ENCODE measurements at regions not wholly inside any gene's neighbourhood (a gene's known extent, or its start where the extent isn't known, plus 50 kb on each side); places are given as distances from the start of the nearest gene placed in this dataset.

- intact Hi-C loops (cut with micrococcal nuclease; ENCODE audit: unreplicated experiment), result no loop called here
- H3K27me3 ChIP-seq (replicated peaks; ENCODE audit: insufficient read depth, low read depth, low read length, poor library complexity), result no peaks in the 10 kb centered on the region
- H3K9me3 ChIP-seq (ENCODE audit: low read depth, low read length, poor library complexity, severe bottlenecking), result no peaks in the 10 kb centered on the region
- no TSS peak for BruUV-seq (replicated peaks)
- TF ChIP-seq, protein P1, sequence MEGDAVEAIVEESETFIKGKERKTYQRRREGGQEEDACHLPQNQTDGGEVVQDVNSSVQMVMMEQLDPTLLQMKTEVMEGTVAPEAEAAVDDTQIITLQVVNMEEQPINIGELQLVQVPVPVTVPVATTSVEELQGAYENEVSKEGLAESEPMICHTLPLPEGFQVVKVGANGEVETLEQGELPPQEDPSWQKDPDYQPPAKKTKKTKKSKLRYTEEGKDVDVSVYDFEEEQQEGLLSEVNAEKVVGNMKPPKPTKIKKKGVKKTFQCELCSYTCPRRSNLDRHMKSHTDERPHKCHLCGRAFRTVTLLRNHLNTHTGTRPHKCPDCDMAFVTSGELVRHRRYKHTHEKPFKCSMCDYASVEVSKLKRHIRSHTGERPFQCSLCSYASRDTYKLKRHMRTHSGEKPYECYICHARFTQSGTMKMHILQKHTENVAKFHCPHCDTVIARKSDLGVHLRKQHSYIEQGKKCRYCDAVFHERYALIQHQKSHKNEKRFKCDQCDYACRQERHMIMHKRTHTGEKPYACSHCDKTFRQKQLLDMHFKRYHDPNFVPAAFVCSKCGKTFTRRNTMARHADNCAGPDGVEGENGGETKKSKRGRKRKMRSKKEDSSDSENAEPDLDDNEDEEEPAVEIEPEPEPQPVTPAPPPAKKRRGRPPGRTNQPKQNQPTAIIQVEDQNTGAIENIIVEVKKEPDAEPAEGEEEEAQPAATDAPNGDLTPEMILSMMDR (conservative IDR thresholded peaks at IDR 0.05; ENCODE audit: low read depth, low read length), result no peak
- TF ChIP-seq EZH2 (IDR thresholded peaks at IDR 0.05; ENCODE audit: borderline replicate concordance, low read depth, low read length, poor library complexity, severe bottlenecking), result no peak
- no peaks in the 10 kb centered on the region for H3K36me3 ChIP-seq (ENCODE audit: insufficient read depth, low read length, poor library complexity, severe bottlenecking)
- ChIA-PET POLR2A (ENCODE audit: low non-redundant PET) (no interaction called here), CTCF (no interaction called here)
- no peak overlapping the region for H3K4me3 ChIP-seq (ENCODE audit: low read depth, low read length, poor library complexity, severe bottlenecking)
- DNase-seq (ENCODE audit: low spot score), result no peak
- no peaks in the 10 kb centered on the region for H3K4me1 ChIP-seq (ENCODE audit: insufficient read depth, low read length, poor library complexity, severe bottlenecking)
- no peak overlapping the region for H3K27ac ChIP-seq (ENCODE audit: low read depth, low read length, poor library complexity, severe bottlenecking)
Measured at GRCh38 chr4:179585761-179586160, 2143.5 kb upstream of the AGA start.

DNA sequence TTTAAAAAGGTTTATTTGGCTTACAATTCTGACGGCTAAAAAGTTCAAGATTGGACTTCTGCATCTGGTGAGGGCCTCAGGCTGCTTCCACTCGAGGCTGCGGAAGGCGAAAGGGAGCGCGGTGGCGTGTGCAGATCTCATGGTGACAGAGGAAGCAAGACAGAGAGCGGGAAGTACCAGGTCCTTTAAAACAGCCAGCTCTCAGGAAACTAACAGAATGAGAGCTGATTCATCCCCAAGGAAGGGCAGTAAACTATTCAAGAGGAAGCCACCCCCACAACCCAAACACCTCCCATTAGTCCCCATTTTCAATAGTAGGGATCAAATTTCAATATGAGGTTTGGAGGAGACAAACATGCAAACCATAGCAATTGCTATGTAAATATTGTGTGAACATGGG, 2144.2 kb upstream of the AGA start:
- H3K4me1 ChIP-seq (ENCODE audit: insufficient read depth, low read length, poor library complexity, severe bottlenecking), result no peaks in the 10 kb centered on the region
- H3K27me3 ChIP-seq (replicated peaks; ENCODE audit: insufficient read depth, low read depth, low read length, poor library complexity), result no peaks in the 10 kb centered on the region
- no TSS peak for BruUV-seq (replicated peaks)
- no peak overlapping the region for H3K4me3 ChIP-seq (ENCODE audit: low read depth, low read length, poor library complexity, severe bottlenecking)
- ChIA-PET POLR2A (ENCODE audit: low non-redundant PET) (no interaction called here), CTCF (no interaction called here)
- intact Hi-C loops (cut with micrococcal nuclease; ENCODE audit: unreplicated experiment), result no loop called here
- H3K9me3 ChIP-seq (ENCODE audit: low read depth, low read length, poor library complexity, severe bottlenecking), result no peaks in the 10 kb centered on the region
- no peaks in the 10 kb centered on the region for H3K36me3 ChIP-seq (ENCODE audit: insufficient read depth, low read length, poor library complexity, severe bottlenecking)
- TF ChIP-seq EZH2 (IDR thresholded peaks at IDR 0.05; ENCODE audit: borderline replicate concordance, low read depth, low read length, poor library complexity, severe bottlenecking), result no peak
- TF ChIP-seq, protein P1 (conservative IDR thresholded peaks at IDR 0.05; ENCODE audit: low read depth, low read length), result no peak
- peak; percentile 7 for DNase-seq (ENCODE audit: low spot score)
- no peak overlapping the region for H3K27ac ChIP-seq (ENCODE audit: low read depth, low read length, poor library complexity, severe bottlenecking)

DNA sequence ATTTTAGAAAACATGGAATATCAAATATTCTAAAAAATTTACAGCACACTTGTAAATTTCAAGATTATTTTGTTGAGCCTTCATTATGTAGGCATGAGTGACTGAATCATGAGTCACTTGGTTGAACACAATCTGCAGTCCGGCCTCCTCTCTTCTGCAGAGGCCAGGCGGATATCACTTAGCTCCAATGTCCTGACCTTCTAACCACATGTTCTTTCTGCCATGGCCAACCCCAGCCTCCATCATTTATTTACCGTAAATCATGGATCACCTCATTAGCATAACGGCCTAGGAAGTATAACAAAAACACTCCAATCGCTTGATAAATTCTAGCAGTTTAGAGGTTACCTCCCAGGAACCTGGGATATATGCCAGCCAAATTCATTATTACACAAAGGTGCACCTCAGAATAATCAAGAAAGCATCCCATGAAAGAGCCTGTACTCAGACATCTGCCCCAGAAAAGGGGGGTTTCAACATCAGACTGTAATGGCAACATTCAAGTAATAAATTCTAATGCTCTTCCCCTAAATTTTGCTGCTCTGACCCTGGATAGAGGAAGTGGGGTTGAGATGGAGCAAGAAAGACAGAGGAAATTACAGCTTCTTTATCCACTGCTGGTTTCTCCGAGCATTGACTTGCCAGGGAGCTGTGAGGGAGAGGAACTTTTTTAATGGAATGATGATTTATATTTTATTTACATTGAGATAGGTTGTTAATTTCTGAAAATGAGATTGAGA, 2153.6 kb upstream of the AGA start:
- ChIA-PET CTCF (no interaction called here), POLR2A (ENCODE audit: low non-redundant PET) (no interaction called here)
- no peak for TF ChIP-seq EZH2 (IDR thresholded peaks at IDR 0.05; ENCODE audit: borderline replicate concordance, low read depth, low read length, poor library complexity, severe bottlenecking)
- TF ChIP-seq, protein P1 (conservative IDR thresholded peaks at IDR 0.05; ENCODE audit: low read depth, low read length), result no peak
- no peaks in the 10 kb centered on the region for H3K9me3 ChIP-seq (ENCODE audit: low read depth, low read length, poor library complexity, severe bottlenecking)
- H3K27me3 ChIP-seq (replicated peaks; ENCODE audit: insufficient read depth, low read depth, low read length, poor library complexity), result no peaks in the 10 kb centered on the region
- no TSS peak for BruUV-seq (replicated peaks)
- H3K36me3 ChIP-seq (ENCODE audit: insufficient read depth, low read length, poor library complexity, severe bottlenecking), result no peaks in the 10 kb centered on the region
- no peak overlapping the region for H3K27ac ChIP-seq (ENCODE audit: low read depth, low read length, poor library complexity, severe bottlenecking)
- no peak for DNase-seq (ENCODE audit: low spot score)
- intact Hi-C loops (cut with micrococcal nuclease; ENCODE audit: unreplicated experiment), result no loop called here
- H3K4me1 ChIP-seq (ENCODE audit: insufficient read depth, low read length, poor library complexity, severe bottlenecking), result no peaks in the 10 kb centered on the region
- no peak overlapping the region for H3K4me3 ChIP-seq (ENCODE audit: low read depth, low read length, poor library complexity, severe bottlenecking)
